ENCODE measurements at regions not wholly inside any gene's neighbourhood (a gene's known extent, or its start where the extent isn't known, plus 50 kb on each side); places are given as distances from the start of the nearest gene placed in this dataset.

- Histone ChIP-seq H3K36me3 (ENCODE audit: control insufficient read depth in 3 of 3, insufficient read depth in 2 of 3, low read depth in 1 of 3, low read length in 3 of 3) (no peaks in the 10 kb centered on the region), H3K4me3 (ENCODE audit: low read depth in 1 of 3, low read length in 3 of 3) (no peak overlapping the region), H3K4me1 (ENCODE audit: control insufficient read depth in 3 of 3, insufficient read depth in 2 of 3, low read depth in 1 of 3, low read length in 2 of 3) (no peaks in the 10 kb centered on the region), H3K9me3 (ENCODE audit: control insufficient read depth in 2 of 2, insufficient read depth in 1 of 2, low read depth in 1 of 2, low read length in 1 of 2) (no peaks in the 10 kb centered on the region), H3K27me3 (ENCODE audit: control insufficient read depth in 3 of 3, insufficient read depth in 3 of 3, low read length in 3 of 3) (no peaks in the 10 kb centered on the region), H3K27ac (ENCODE audit: low read depth in 1 of 3, low read length in 2 of 3) (no peak overlapping the region)
- 85 to 91% (median 87%) methylated on average over 4 of the region's 4 CpGs for WGBS, 3 donors
- DNase-seq = no peak
- FAIRE-seq = no peak
Measured at GRCh38 chr5:121121786-121122185, 657.7 kb downstream of the PRR16 start.

DNA sequence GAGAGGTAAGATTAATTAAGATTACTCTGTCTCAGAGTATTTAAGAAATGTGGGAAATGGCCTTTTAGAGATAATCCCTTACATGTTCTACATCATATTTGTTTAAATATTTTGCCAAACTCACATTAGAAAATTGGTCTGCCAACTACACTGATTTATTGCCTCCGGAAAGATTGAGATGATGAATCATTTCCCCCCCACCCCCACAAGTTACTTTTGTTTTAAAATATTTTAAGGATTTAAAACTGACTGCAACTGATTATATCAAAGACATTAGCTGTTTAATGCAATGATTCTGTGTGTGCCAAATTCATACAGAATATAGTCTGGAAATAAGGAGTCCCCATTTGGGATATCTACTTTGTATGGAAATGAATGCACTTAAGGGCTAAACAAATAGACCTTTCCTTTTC, 674.4 kb downstream of the PRR16 start:
- 49 to 60% (median 57%) methylated on average over 1 of the region's 1 CpG for WGBS, 3 donors
- no peaks in the 10 kb centered on the region for H3K9me3 ChIP-seq (ENCODE audit: control insufficient read depth in 2 of 2, insufficient read depth in 1 of 2, low read depth in 1 of 2, low read length in 1 of 2)
- no peak for FAIRE-seq
- H3K4me3 ChIP-seq (ENCODE audit: low read depth in 1 of 3, low read length in 3 of 3) = no peak overlapping the region
- H3K4me1 ChIP-seq (ENCODE audit: control insufficient read depth in 3 of 3, insufficient read depth in 2 of 3, low read depth in 1 of 3, low read length in 2 of 3) = no peaks in the 10 kb centered on the region
- no peak overlapping the region for H3K27ac ChIP-seq (ENCODE audit: low read depth in 1 of 3, low read length in 2 of 3)
- H3K36me3 ChIP-seq (ENCODE audit: control insufficient read depth in 3 of 3, insufficient read depth in 2 of 3, low read depth in 1 of 3, low read length in 3 of 3) = no peaks in the 10 kb centered on the region
- no peak for DNase-seq
- H3K27me3 ChIP-seq (ENCODE audit: control insufficient read depth in 3 of 3, insufficient read depth in 3 of 3, low read length in 3 of 3) = no peaks in the 10 kb centered on the region

- Histone ChIP-seq H3K4me1 (ENCODE audit: control insufficient read depth in 3 of 3, insufficient read depth in 2 of 3, low read depth in 1 of 3, low read length in 2 of 3) (no peaks in the 10 kb centered on the region), H3K36me3 (ENCODE audit: control insufficient read depth in 3 of 3, insufficient read depth in 2 of 3, low read depth in 1 of 3, low read length in 3 of 3) (no peaks in the 10 kb centered on the region), H3K27ac (ENCODE audit: low read depth in 1 of 3, low read length in 2 of 3) (no peak overlapping the region), H3K4me3 (ENCODE audit: low read depth in 1 of 3, low read length in 3 of 3) (no peak overlapping the region), H3K27me3 (ENCODE audit: control insufficient read depth in 3 of 3, insufficient read depth in 3 of 3, low read length in 3 of 3) (no peaks in the 10 kb centered on the region), H3K9me3 (ENCODE audit: control insufficient read depth in 2 of 2, insufficient read depth in 1 of 2, low read depth in 1 of 2, low read length in 1 of 2) (no peaks in the 10 kb centered on the region)
- DNase-seq = no peak
- no peak for FAIRE-seq
- 49 to 68% (median 52%) methylated on average over 1 of the region's 1 CpG for WGBS, 3 donors
Measured at GRCh38 chr5:121138952-121139351, 674.9 kb downstream of the PRR16 start.

DNA sequence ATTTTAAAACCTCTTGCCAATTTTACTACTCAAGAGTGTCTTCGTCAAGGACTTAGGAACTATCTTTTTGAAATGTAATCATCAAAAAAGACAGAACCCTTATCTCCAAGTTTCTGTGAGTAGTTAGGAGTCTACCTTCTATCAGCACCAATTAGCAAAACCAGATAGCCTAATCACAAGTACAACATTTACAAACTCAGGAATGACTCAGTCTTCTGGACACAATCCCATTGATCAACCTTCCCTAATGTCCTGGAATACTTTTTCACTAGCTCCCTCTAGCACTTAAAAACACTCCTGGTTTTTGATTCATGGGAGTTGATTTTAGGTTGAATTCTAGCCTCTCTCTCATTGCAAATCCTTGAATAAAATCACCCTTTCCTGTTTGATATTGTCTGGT, 680.7 kb downstream of the PRR16 start:
- Histone ChIP-seq H3K27ac (ENCODE audit: low read depth in 1 of 3, low read length in 2 of 3) (no peak overlapping the region), H3K36me3 (ENCODE audit: control insufficient read depth in 3 of 3, insufficient read depth in 2 of 3, low read depth in 1 of 3, low read length in 3 of 3) (no peaks in the 10 kb centered on the region), H3K27me3 (ENCODE audit: control insufficient read depth in 3 of 3, insufficient read depth in 3 of 3, low read length in 3 of 3) (no peaks in the 10 kb centered on the region), H3K4me3 (ENCODE audit: low read depth in 1 of 3, low read length in 3 of 3) (no peak overlapping the region), H3K4me1 (ENCODE audit: control insufficient read depth in 3 of 3, insufficient read depth in 2 of 3, low read depth in 1 of 3, low read length in 2 of 3) (no peaks in the 10 kb centered on the region), H3K9me3 (ENCODE audit: control insufficient read depth in 2 of 2, insufficient read depth in 1 of 2, low read depth in 1 of 2, low read length in 1 of 2) (no peaks in the 10 kb centered on the region)
- 7 to 59% (median 39%) methylated on average over 1 of the region's 1 CpG for WGBS, 3 donors
- no peak for FAIRE-seq
- DNase-seq = no peak

DNA sequence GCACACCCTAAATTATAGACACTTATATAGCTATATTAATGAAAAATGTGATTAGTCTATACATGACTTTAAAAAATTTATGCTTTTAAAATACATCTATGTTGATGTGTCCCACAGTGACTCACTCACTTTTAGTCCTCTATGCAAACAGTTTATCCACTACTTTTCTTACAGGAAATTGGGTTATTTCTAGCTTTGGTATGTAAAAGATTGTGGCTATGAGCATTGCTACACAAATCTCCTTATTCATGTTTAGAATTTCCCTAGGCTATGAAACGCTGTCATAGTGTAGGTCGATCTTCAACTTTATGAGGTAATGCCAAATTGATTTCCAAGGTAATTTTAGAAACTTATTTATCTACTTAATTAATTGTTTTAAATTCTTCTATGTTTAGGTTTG, 687.4 kb downstream of the PRR16 start:
- no peaks in the 10 kb centered on the region for H3K27me3 ChIP-seq (ENCODE audit: control insufficient read depth in 3 of 3, insufficient read depth in 3 of 3, low read length in 3 of 3)
- no peak for FAIRE-seq
- no peaks in the 10 kb centered on the region for H3K36me3 ChIP-seq (ENCODE audit: control insufficient read depth in 3 of 3, insufficient read depth in 2 of 3, low read depth in 1 of 3, low read length in 3 of 3)
- no peaks in the 10 kb centered on the region for H3K9me3 ChIP-seq (ENCODE audit: control insufficient read depth in 2 of 2, insufficient read depth in 1 of 2, low read depth in 1 of 2, low read length in 1 of 2)
- no peak overlapping the region for H3K27ac ChIP-seq (ENCODE audit: low read depth in 1 of 3, low read length in 2 of 3)
- 83 to 91% (median 87%) methylated on average over 2 of the region's 2 CpGs for WGBS, 3 donors
- no peak for DNase-seq
- H3K4me1 ChIP-seq (ENCODE audit: control insufficient read depth in 3 of 3, insufficient read depth in 2 of 3, low read depth in 1 of 3, low read length in 2 of 3) = no peaks in the 10 kb centered on the region
- H3K4me3 ChIP-seq (ENCODE audit: low read depth in 1 of 3, low read length in 3 of 3) = no peak overlapping the region

- Histone ChIP-seq H3K4me3 (ENCODE audit: low read depth in 1 of 3, low read length in 3 of 3) (no peak overlapping the region), H3K4me1 (ENCODE audit: control insufficient read depth in 3 of 3, insufficient read depth in 2 of 3, low read depth in 1 of 3, low read length in 2 of 3) (no peaks in the 10 kb centered on the region), H3K36me3 (ENCODE audit: control insufficient read depth in 3 of 3, insufficient read depth in 2 of 3, low read depth in 1 of 3, low read length in 3 of 3) (no peaks in the 10 kb centered on the region), H3K27ac (ENCODE audit: low read depth in 1 of 3, low read length in 2 of 3) (no peak overlapping the region), H3K27me3 (ENCODE audit: control insufficient read depth in 3 of 3, insufficient read depth in 3 of 3, low read length in 3 of 3) (no peaks in the 10 kb centered on the region), H3K9me3 (ENCODE audit: control insufficient read depth in 2 of 2, insufficient read depth in 1 of 2, low read depth in 1 of 2, low read length in 1 of 2) (no peaks in the 10 kb centered on the region)
- DNase-seq = no peak
- no peak for FAIRE-seq
Measured at GRCh38 chr5:121152411-121152810, 688.3 kb downstream of the PRR16 start.

- Histone ChIP-seq H3K4me1 (ENCODE audit: control insufficient read depth in 3 of 3, insufficient read depth in 2 of 3, low read depth in 1 of 3, low read length in 2 of 3) (no peaks in the 10 kb centered on the region), H3K4me3 (ENCODE audit: low read depth in 1 of 3, low read length in 3 of 3) (no peak overlapping the region), H3K27ac (ENCODE audit: low read depth in 1 of 3, low read length in 2 of 3) (no peak overlapping the region), H3K27me3 (ENCODE audit: control insufficient read depth in 3 of 3, insufficient read depth in 3 of 3, low read length in 3 of 3) (no peaks in the 10 kb centered on the region), H3K36me3 (ENCODE audit: control insufficient read depth in 3 of 3, insufficient read depth in 2 of 3, low read depth in 1 of 3, low read length in 3 of 3) (no peaks in the 10 kb centered on the region), H3K9me3 (ENCODE audit: control insufficient read depth in 2 of 2, insufficient read depth in 1 of 2, low read depth in 1 of 2, low read length in 1 of 2) (no peaks in the 10 kb centered on the region)
- DNase-seq (no peak), FAIRE-seq (no peak)
- 78 to 85% (median 78%) methylated on average over 1 of the region's 1 CpG for WGBS, 3 donors
Measured at GRCh38 chr5:121156565-121156964, 692.5 kb downstream of the PRR16 start.

DNA sequence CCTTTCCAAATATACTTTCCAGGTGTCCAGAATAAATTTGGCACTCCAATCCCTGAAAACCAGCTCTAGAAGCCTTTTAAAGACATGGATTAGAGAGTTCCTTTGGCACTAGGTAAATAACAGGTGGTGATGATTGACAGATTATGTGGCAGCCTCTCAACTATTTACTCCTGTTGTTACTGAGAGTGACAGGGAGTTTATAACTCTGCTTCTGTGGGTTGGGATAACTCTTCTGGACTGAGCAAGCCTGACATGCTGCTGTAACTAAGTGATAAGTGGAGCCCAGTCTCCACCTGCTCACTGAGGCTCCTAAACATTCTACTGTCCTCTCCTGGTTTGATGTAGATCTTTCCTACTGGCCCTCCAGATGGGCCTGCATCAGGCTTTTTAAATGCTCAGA, 693.2 kb upstream of the FTMT start:
- Histone ChIP-seq H3K4me1 (ENCODE audit: control insufficient read depth in 3 of 3, insufficient read depth in 2 of 3, low read depth in 1 of 3, low read length in 2 of 3) (no peaks in the 10 kb centered on the region), H3K36me3 (ENCODE audit: control insufficient read depth in 3 of 3, insufficient read depth in 2 of 3, low read depth in 1 of 3, low read length in 3 of 3) (no peaks in the 10 kb centered on the region), H3K27me3 (ENCODE audit: control insufficient read depth in 3 of 3, insufficient read depth in 3 of 3, low read length in 3 of 3) (no peaks in the 10 kb centered on the region), H3K4me3 (ENCODE audit: low read depth in 1 of 3, low read length in 3 of 3) (no peak overlapping the region), H3K9me3 (ENCODE audit: control insufficient read depth in 2 of 2, insufficient read depth in 1 of 2, low read depth in 1 of 2, low read length in 1 of 2) (no peaks in the 10 kb centered on the region), H3K27ac (ENCODE audit: low read depth in 1 of 3, low read length in 2 of 3) (no peak overlapping the region)
- FAIRE-seq (no peak), DNase-seq (no peak)

DNA sequence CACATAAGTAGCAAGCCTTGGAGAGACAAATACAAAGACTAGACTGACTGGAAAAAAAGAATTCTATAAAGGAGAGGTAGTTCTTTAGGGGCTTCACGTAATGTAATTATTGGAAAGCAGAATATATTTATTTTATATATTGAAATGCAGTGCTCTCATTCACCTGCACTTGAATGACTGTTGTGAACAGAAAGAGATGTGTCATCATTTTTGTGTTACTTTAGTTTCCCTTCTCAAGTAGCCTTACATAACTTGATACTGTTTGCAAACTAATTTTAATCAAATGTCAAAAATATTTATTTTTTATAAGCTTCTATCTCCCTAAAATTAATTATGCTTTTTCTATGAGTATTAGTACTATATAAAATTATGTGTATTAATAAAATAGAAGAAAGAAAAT, 691.1 kb upstream of the FTMT start:
- Histone ChIP-seq H3K9me3 (ENCODE audit: control insufficient read depth in 2 of 2, insufficient read depth in 1 of 2, low read depth in 1 of 2, low read length in 1 of 2) (no peaks in the 10 kb centered on the region), H3K27ac (ENCODE audit: low read depth in 1 of 3, low read length in 2 of 3) (no peak overlapping the region), H3K4me3 (ENCODE audit: low read depth in 1 of 3, low read length in 3 of 3) (no peak overlapping the region), H3K36me3 (ENCODE audit: control insufficient read depth in 3 of 3, insufficient read depth in 2 of 3, low read depth in 1 of 3, low read length in 3 of 3) (no peaks in the 10 kb centered on the region), H3K4me1 (ENCODE audit: control insufficient read depth in 3 of 3, insufficient read depth in 2 of 3, low read depth in 1 of 3, low read length in 2 of 3) (no peaks in the 10 kb centered on the region), H3K27me3 (ENCODE audit: control insufficient read depth in 3 of 3, insufficient read depth in 3 of 3, low read length in 3 of 3) (no peaks in the 10 kb centered on the region)
- FAIRE-seq (no peak), DNase-seq (no peak)
- WGBS, 3 donors = 75 to 86% (median 81%) methylated on average over 1 of the region's 1 CpG
